ENCODE measurements at regions not wholly inside any gene's neighbourhood (a gene's known extent, or its start where the extent isn't known, plus 50 kb on each side); places are given as distances from the start of the nearest gene placed in this dataset.

GRCh38 chr11:47904808-47905207 is 56.7 kb upstream of the NUP160 start:
- no peak for FAIRE-seq
- POLR2A ChIA-PET, result no interaction called here
- Histone ChIP-seq H3K27ac (ENCODE audit: extremely low read depth, low read depth, low read length) (no peak overlapping the region), H3K4me3 (no peak overlapping the region), H3K79me2 (ENCODE audit: control insufficient read depth, insufficient read depth, low read length) (no peaks in the 10 kb centered on the region), H2AFZ (ENCODE audit: low read depth, low read length) (no peak overlapping the region), H3K9me3 (replicated peaks; ENCODE audit: control insufficient read depth, insufficient read depth, low read depth, low read length) (no peaks in the 10 kb centered on the region), H3K36me3 (ENCODE audit: control insufficient read depth, insufficient read depth, low read length) (no peaks in the 10 kb centered on the region), H4K20me1 (replicated peaks; ENCODE audit: control insufficient read depth, insufficient read depth, low read length) (no peaks in the 10 kb centered on the region), H3K27me3 (ENCODE audit: control insufficient read depth in 2 of 2, insufficient read depth in 2 of 2, low read length in 2 of 2) (no peaks in the 10 kb centered on the region), H3K9me1 (ENCODE audit: control insufficient read depth, insufficient read depth, low read length) (no peaks in the 10 kb centered on the region), H3K9ac (ENCODE audit: insufficient read depth in 1 of 2, low read depth in 2 of 2, low read length in 2 of 2) (no peak overlapping the region), H3K4me2 (ENCODE audit: insufficient read depth, low read length) (no peak overlapping the region), H3K4me1 (replicated peaks in 1 of 2; ENCODE audit: control insufficient read depth in 2 of 2, insufficient read depth in 2 of 2, low read length in 2 of 2) (peaks cover 0 to 4% of the 10 kb centered on the region in 2 experiments; a peak in 3 of 5 replicates)
- in situ Hi-C loops (cut with MboI), result no loop called here
- 71% methylated on average over 9 of the region's 9 CpGs for WGBS (ENCODE audit: insufficient coverage, low coverage, missing lambda C conversion rate)
- BruUV-seq (replicated peaks), result no TSS peak
- intact Hi-C loops (cut with micrococcal nuclease), result no loop called here
- CTCF ChIA-PET (ENCODE audit: low intra/inter-chr PET ratio), result no interaction called here
- no peak for DNase-seq (ENCODE audit: extremely low read depth in 1 of 4, low spot score in 3 of 4)
- no peak for ATAC-seq
- TF ChIP-seq ZBTB43 (CRISPR knock-in tag; IDR thresholded peaks at IDR 0.05), result no peak
- no peak for TF ChIP-seq SIX5 (IDR thresholded peaks at IDR 0.05; ENCODE audit: borderline replicate concordance in 1 of 2, insufficient read depth in 1 of 2, low read depth in 1 of 2, low read length in 2 of 2)

- FAIRE-seq, result no peak
- in situ Hi-C loops (cut with MboI), result no loop called here
- TF ChIP-seq ATF1 (CRISPR knock-in tag; IDR thresholded peaks at IDR 0.05) (no peak), ATF1 (tag; IDR thresholded peaks at IDR 0.05) (no peak), ZNF354B (CRISPR knock-in tag; IDR thresholded peaks at IDR 0.05) (no peak), HSF4 (CRISPR knock-in tag; IDR thresholded peaks at IDR 0.05; ENCODE audit: borderline replicate concordance) (no peak), JUN (IDR thresholded peaks at IDR 0.05; ENCODE audit: borderline replicate concordance, low read depth, low read length) (no peak), JUN (CRISPR knock-in tag; IDR thresholded peaks at IDR 0.05; ENCODE audit: borderline replicate concordance) (no peak), EHMT2 (IDR thresholded peaks at IDR 0.05) (no peak)
- ChIA-PET CTCF (ENCODE audit: low intra/inter-chr PET ratio) (no interaction called here), POLR2A (no interaction called here)
- H3K36me3 ChIP-seq (ENCODE audit: control insufficient read depth, insufficient read depth, low read length), result no peaks in the 10 kb centered on the region
- peaks cover 0 to 4% of the 10 kb centered on the region in 2 experiments; a peak in 3 of 5 replicates for H3K4me1 ChIP-seq (replicated peaks in 1 of 2; ENCODE audit: control insufficient read depth in 2 of 2, insufficient read depth in 2 of 2, low read length in 2 of 2)
- H3K9me1 ChIP-seq (ENCODE audit: control insufficient read depth, insufficient read depth, low read length), result no peaks in the 10 kb centered on the region
- H3K4me2 ChIP-seq (ENCODE audit: insufficient read depth, low read length), result no peak overlapping the region
- no TSS peak for BruUV-seq (replicated peaks)
- H3K27me3 ChIP-seq (ENCODE audit: control insufficient read depth in 2 of 2, insufficient read depth in 2 of 2, low read length in 2 of 2), result no peaks in the 10 kb centered on the region
- H3K9ac ChIP-seq (ENCODE audit: insufficient read depth in 1 of 2, low read depth in 2 of 2, low read length in 2 of 2), result no peak overlapping the region
- ATAC-seq, result no peak
- no peaks in the 10 kb centered on the region for H4K20me1 ChIP-seq (replicated peaks; ENCODE audit: control insufficient read depth, insufficient read depth, low read length)
- H2AFZ ChIP-seq (ENCODE audit: low read depth, low read length), result no peak overlapping the region
- no peak overlapping the region for H3K27ac ChIP-seq (ENCODE audit: extremely low read depth, low read depth, low read length)
- H3K9me3 ChIP-seq (replicated peaks; ENCODE audit: control insufficient read depth, insufficient read depth, low read depth, low read length), result no peaks in the 10 kb centered on the region
- no peaks in the 10 kb centered on the region for H3K79me2 ChIP-seq (ENCODE audit: control insufficient read depth, insufficient read depth, low read length)
- 75% methylated on average over 3 of the region's 3 CpGs for WGBS (ENCODE audit: insufficient coverage, low coverage, missing lambda C conversion rate)
- intact Hi-C loops (cut with micrococcal nuclease), result no loop called here
- no peak for DNase-seq (ENCODE audit: extremely low read depth in 1 of 4, low spot score in 3 of 4)
- H3K4me3 ChIP-seq, result no peak overlapping the region
These were observed 55.9 kb upstream of the NUP160 start for GRCh38 chr11:47904048-47904447.

All from K562 (cell line).